H9 (cell line): ENCODE measurements at regions not wholly inside any gene's neighbourhood (a gene's known extent, or its start where the extent isn't known, plus 50 kb on each side); places are given as distances from the start of the nearest gene placed in this dataset.

Experiments
- DNase-seq: peaks from one replicate; pipeline ENCODE4 v3.0.0-alpha.2; 2017
- H2AFZ ChIP-seq: one replicate; pipeline ENCODE4 v1.6.1; 2013; ENCODE audit warnings: mild to moderate bottlenecking, low read length, control low read depth, moderate library complexity
- H2AK5ac ChIP-seq: 2 replicates; pipeline ENCODE4 v1.6.1; 2013; ENCODE audit warnings: low read length, control low read depth, mixed read lengths; ENCODE audit not compliant: insufficient read length
- H2BK120ac ChIP-seq: one replicate; pipeline ENCODE4 v1.6.1; 2013; ENCODE audit warnings: low read depth, mild to moderate bottlenecking, low read length, control low read depth, inconsistent platforms; ENCODE audit not compliant: poor library complexity, severe bottlenecking
- H2BK12ac ChIP-seq: 2 replicates; pipeline ENCODE4 v1.6.1; 2013; ENCODE audit warnings: low read length, control low read depth, mixed read lengths, low read depth; ENCODE audit not compliant: insufficient read length
- H2BK15ac ChIP-seq: 2 replicates; pipeline ENCODE4 v1.6.1; 2013; ENCODE audit warnings: low read depth, low read length, control low read depth
- H2BK20ac ChIP-seq: one replicate; pipeline ENCODE4 v1.6.1; 2013; ENCODE audit warnings: low read depth, mild to moderate bottlenecking, low read length, control low read depth, inconsistent platforms; ENCODE audit not compliant: poor library complexity, severe bottlenecking
- H2BK5ac ChIP-seq: 2 replicates; pipeline ENCODE4 v1.6.1; 2013; ENCODE audit warnings: low read length, control low read depth, mixed read lengths; ENCODE audit not compliant: insufficient read length
- H3K14ac ChIP-seq: 2 replicates; pipeline ENCODE4 v1.6.1; 2013; ENCODE audit warnings: low read length, control low read depth; ENCODE audit not compliant: insufficient read depth
- H3K18ac ChIP-seq: 2 replicates; pipeline ENCODE4 v1.6.1; 2013; ENCODE audit warnings: low read depth, mild to moderate bottlenecking, mixed read lengths, low read length, control low read depth; ENCODE audit not compliant: insufficient read length
- H3K23ac ChIP-seq: 2 replicates; pipeline ENCODE4 v1.6.1; 2013; ENCODE audit warnings: low read length, control low read depth, mixed read lengths, low read depth; ENCODE audit not compliant: insufficient read length
- H3K23me2 ChIP-seq: 2 replicates; pipeline ENCODE4 v1.6.1; 2013; ENCODE audit warnings: low read depth, mild to moderate bottlenecking, mixed read lengths, low read length, control low read depth; ENCODE audit not compliant: insufficient read length, poor library complexity, severe bottlenecking
- H3K27ac ChIP-seq: 2 replicates; pipeline ENCODE4 v1.5.1; 2013; ENCODE audit warnings: low read length, control low read depth, mixed read lengths, low read depth; ENCODE audit not compliant: insufficient read length
- H3K27me3 ChIP-seq: 2 replicates; pipeline ENCODE4 v1.6.1; 2013; ENCODE audit warnings: low read length, control low read depth, inconsistent platforms; ENCODE audit not compliant: insufficient read depth
- H3K4ac ChIP-seq: 2 replicates; pipeline ENCODE4 v1.6.1; 2013; ENCODE audit warnings: low read depth, mild to moderate bottlenecking, control low read depth, inconsistent platforms, low read length, moderate library complexity
- H3K4me1 ChIP-seq: 2 replicates; pipeline ENCODE4 v1.6.1; 2013; ENCODE audit warnings: low read length, control low read depth, inconsistent platforms; ENCODE audit not compliant: insufficient read depth
- H3K4me2 ChIP-seq: 2 replicates; pipeline ENCODE4 v1.6.1; 2013; ENCODE audit warnings: low read length, control low read depth, mixed read lengths; ENCODE audit not compliant: insufficient read length, insufficient read depth
- H3K56ac ChIP-seq: 2 replicates; pipeline ENCODE4 v1.6.1; 2013; ENCODE audit warnings: low read depth, mild to moderate bottlenecking, mixed read lengths, low read length, control low read depth; ENCODE audit not compliant: insufficient read length
- H3K79me1 ChIP-seq: 2 replicates; pipeline ENCODE4 v1.6.1; 2013; ENCODE audit warnings: low read depth, mild to moderate bottlenecking, moderate library complexity, low read length, control low read depth, inconsistent platforms; ENCODE audit not compliant: insufficient read depth, poor library complexity, severe bottlenecking
- H3K79me2 ChIP-seq: 2 replicates; pipeline ENCODE4 v1.6.1; 2013; ENCODE audit warnings: low read length, control low read depth, inconsistent platforms; ENCODE audit not compliant: insufficient read depth
- H3K9ac ChIP-seq: 2 replicates; pipeline ENCODE4 v1.6.1; 2013; ENCODE audit warnings: low read length, control low read depth, mixed read lengths; ENCODE audit not compliant: insufficient read length; ENCODE audit errors: extremely low read depth
- H3K9me3 ChIP-seq: one replicate; pipeline ENCODE4 v1.6.1; 2013; ENCODE audit warnings: low read depth, low read length, inconsistent platforms; ENCODE audit not compliant: control insufficient read depth
- H3T11ph ChIP-seq: one replicate; pipeline ENCODE4 v1.6.1; 2013; ENCODE audit warnings: mild to moderate bottlenecking, low read length, control low read depth, inconsistent platforms
- H4K20me1 ChIP-seq: one replicate; pipeline ENCODE4 v1.6.1; 2013; ENCODE audit not compliant: control insufficient read depth, insufficient read length, insufficient read depth
- H4K5ac ChIP-seq: 2 replicates; pipeline ENCODE4 v1.6.1; 2013; ENCODE audit warnings: low read depth, mild to moderate bottlenecking, mixed read lengths, low read length, control low read depth; ENCODE audit not compliant: insufficient read length
- H4K8ac ChIP-seq: replicated peaks from 2 replicates; pipeline ENCODE4 v1.6.1; 2013; ENCODE audit warnings: low read length, control low read depth, mixed read lengths, low read depth; ENCODE audit not compliant: insufficient read length
- H4K91ac ChIP-seq: 2 replicates; pipeline ENCODE4 v1.6.1; 2013; ENCODE audit warnings: low read depth, mild to moderate bottlenecking, moderate library complexity, mixed read lengths, low read length, control low read depth; ENCODE audit not compliant: insufficient read length
- H3K27ac Mint-ChIP-seq, 3 experiments: 2 replicates in 2 of 3; 3 replicates in 1 of 3; pipeline ENCODE4 v1.8.0; 2020 to 2021; ENCODE audit warnings: mixed read lengths in 3 of 3, mild to moderate bottlenecking in 1 of 3, moderate library complexity in 1 of 3
- H3K27me3 Mint-ChIP-seq: 2 replicates; pipeline ENCODE4 v1.8.0; 2021; ENCODE audit warnings: low read depth, mild to moderate bottlenecking, moderate library complexity, mixed read lengths
- H3K36me3 Mint-ChIP-seq, 3 experiments: 2 replicates in 2 of 3; 3 replicates in 1 of 3; pipeline ENCODE4 v1.8.0; 2020 to 2021; ENCODE audit warnings: low read depth in 3 of 3, mixed read lengths in 3 of 3; ENCODE audit not compliant: insufficient read depth in 1 of 3
- H3K4me1 Mint-ChIP-seq, 2 experiments: 2 replicates each; pipeline ENCODE4 v1.8.0; 2020; ENCODE audit warnings: mixed read lengths in 2 of 2
- H3K4me3 Mint-ChIP-seq, 2 experiments: 2 replicates in 1 of 2; 3 replicates in 1 of 2; pipeline ENCODE4 v1.8.0; 2020 to 2021; ENCODE audit warnings: mild to moderate bottlenecking in 2 of 2, mixed read lengths in 2 of 2, moderate library complexity in 1 of 2
- H3K9me3 Mint-ChIP-seq, 2 experiments: 2 replicates in 1 of 2; 3 replicates in 1 of 2; pipeline ENCODE4 v1.8.0; 2020; ENCODE audit warnings: mild to moderate bottlenecking in 2 of 2, mixed read lengths in 2 of 2, moderate library complexity in 1 of 2
- WGBS: extraction: QIAGEN DNeasy Blood & Tissue Kit; methylation state at CpG from one replicate; pipeline ENCODE4 v1.1.7; 2013; ENCODE audit warnings: missing lambda C conversion rate, low lambda C conversion rate, mixed read lengths; ENCODE audit not compliant: insufficient read length; ENCODE audit errors: extremely low coverage; 5-methylcytosine and 5-hydroxymethylcytosine counted together
- TF ChIP-seq, protein P1 (sequence below): fragments of 200-600 bp; sonication (generic); conservative IDR thresholded peaks from 3 replicates; pipeline ENCODE4 v1.8.0; 2021; ENCODE audit warnings: antibody characterized with exemption, mild to moderate bottlenecking

DNA sequence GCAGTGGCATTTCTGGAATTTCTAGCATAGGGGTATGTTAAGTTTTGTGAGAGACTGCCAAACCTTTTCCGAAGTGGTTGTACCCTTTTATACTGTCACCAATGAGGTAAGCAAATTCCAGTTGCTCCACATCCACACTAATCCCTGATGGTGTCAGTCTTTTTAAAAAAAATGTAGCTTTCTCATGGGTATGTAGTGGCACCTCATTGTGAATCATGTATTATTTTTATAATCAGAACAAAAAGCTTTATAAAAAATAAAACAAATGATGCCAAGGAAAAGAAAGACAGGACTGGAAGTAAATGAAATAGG lies 93.4 kb upstream of the CLINT1 start:
- no peak for DNase-seq
- no peaks in the 10 kb centered on the region for H3K36me3 Mint-ChIP-seq
- Histone ChIP-seq H4K8ac (no peak overlapping the region), H2BK15ac (no peak overlapping the region), H3K18ac (no peak overlapping the region), H3K23me2 (no peaks in the 10 kb centered on the region), H2BK120ac (no peak overlapping the region), H2BK20ac (peak overlapping the region; percentile 34), H4K20me1 (no peaks in the 10 kb centered on the region), H3K23ac (no peak overlapping the region), H3K14ac (no peak overlapping the region), H3K79me1 (no peaks in the 10 kb centered on the region), H4K5ac (no peak overlapping the region), H2AK5ac (no peak overlapping the region), H2BK12ac (no peak overlapping the region), H3T11ph (no peak overlapping the region), H3K4ac (no peak overlapping the region), H2BK5ac (no peak overlapping the region), H3K27me3 (no peaks in the 10 kb centered on the region), H2AFZ (no peak overlapping the region), H3K4me2 (no peak overlapping the region), H4K91ac (no peak overlapping the region), H3K79me2 (no peaks in the 10 kb centered on the region), H3K9ac (no peak overlapping the region), H3K4me1 (peaks cover 2% of the 10 kb centered on the region; the same call in 1 of the 2 replicates), H3K56ac (no peak overlapping the region), H3K27ac (no peak overlapping the region), H3K9me3 (no peaks in the 10 kb centered on the region)
- no peak overlapping the region for H3K4me3 Mint-ChIP-seq
- H3K27me3 Mint-ChIP-seq = no peaks in the 10 kb centered on the region
- WGBS = no CpG with 5 or more reads among the region's 1 CpG
- H3K9me3 Mint-ChIP-seq = no peaks in the 10 kb centered on the region
- TF ChIP-seq, protein P1, sequence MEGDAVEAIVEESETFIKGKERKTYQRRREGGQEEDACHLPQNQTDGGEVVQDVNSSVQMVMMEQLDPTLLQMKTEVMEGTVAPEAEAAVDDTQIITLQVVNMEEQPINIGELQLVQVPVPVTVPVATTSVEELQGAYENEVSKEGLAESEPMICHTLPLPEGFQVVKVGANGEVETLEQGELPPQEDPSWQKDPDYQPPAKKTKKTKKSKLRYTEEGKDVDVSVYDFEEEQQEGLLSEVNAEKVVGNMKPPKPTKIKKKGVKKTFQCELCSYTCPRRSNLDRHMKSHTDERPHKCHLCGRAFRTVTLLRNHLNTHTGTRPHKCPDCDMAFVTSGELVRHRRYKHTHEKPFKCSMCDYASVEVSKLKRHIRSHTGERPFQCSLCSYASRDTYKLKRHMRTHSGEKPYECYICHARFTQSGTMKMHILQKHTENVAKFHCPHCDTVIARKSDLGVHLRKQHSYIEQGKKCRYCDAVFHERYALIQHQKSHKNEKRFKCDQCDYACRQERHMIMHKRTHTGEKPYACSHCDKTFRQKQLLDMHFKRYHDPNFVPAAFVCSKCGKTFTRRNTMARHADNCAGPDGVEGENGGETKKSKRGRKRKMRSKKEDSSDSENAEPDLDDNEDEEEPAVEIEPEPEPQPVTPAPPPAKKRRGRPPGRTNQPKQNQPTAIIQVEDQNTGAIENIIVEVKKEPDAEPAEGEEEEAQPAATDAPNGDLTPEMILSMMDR = no peak
- no peak overlapping the region for H3K27ac Mint-ChIP-seq
- H3K4me1 Mint-ChIP-seq = peaks cover 20% of the 10 kb centered on the region in 2 experiments
